HepG2 (cell line): ENCODE measurements at regions not wholly inside any gene's neighbourhood (a gene's known extent, or its start where the extent isn't known, plus 50 kb on each side); places are given as distances from the start of the nearest gene placed in this dataset.

ENCODE experiments used
- CC2D1A ChIP-seq: sonication (generic); formaldehyde crosslinking; IDR thresholded peaks from 2 replicates; pipeline ENCODE4 v1.8.1; 2023; ENCODE audit warnings: mild to moderate bottlenecking, missing genetic modification reagents
- CCDC6 ChIP-seq: sonication (generic); formaldehyde crosslinking; IDR thresholded peaks from 2 replicates; pipeline ENCODE4 v1.8.1; 2022; ENCODE audit warnings: mild to moderate bottlenecking, missing genetic modification reagents, moderate library complexity
- FIP1L1 ChIP-seq: fragments of 200-400 bp; formaldehyde crosslinking; IDR thresholded peaks from 2 replicates; pipeline ENCODE4 v1.6.1; 2018; ENCODE audit warnings: low read depth, mild to moderate bottlenecking, low read length, moderate library complexity, borderline replicate concordance; ENCODE audit not compliant: insufficient read depth
- FOXK1 ChIP-seq: sonication (generic); formaldehyde crosslinking; IDR thresholded peaks from 2 replicates; pipeline ENCODE4 v1.4.0; 2020; ENCODE audit warnings: low read depth, missing genetic modification reagents, borderline replicate concordance
- HDAC6 ChIP-seq: fragments of 200-600 bp; sonication (generic); IDR thresholded peaks from 2 replicates; pipeline ENCODE4 v1.7.0; 2017; ENCODE audit warnings: mild to moderate bottlenecking, antibody characterized with exemption, low read length, low read depth
- IKZF4 ChIP-seq: sonication (generic); formaldehyde crosslinking; IDR thresholded peaks from 2 replicates; pipeline ENCODE4 v1.5.1; 2020; ENCODE audit warnings: borderline replicate concordance, mild to moderate bottlenecking, low read depth, missing genetic modification reagents; ENCODE audit errors: not compliant biosample characterization
- ISX ChIP-seq: sonication (generic); formaldehyde crosslinking; conservative IDR thresholded peaks from 2 replicates; pipeline ENCODE4 v1.5.0; 2020; ENCODE audit warnings: missing genetic modification reagents
- KDM5A ChIP-seq: fragments of 200-600 bp; sonication (generic); IDR thresholded peaks from 2 replicates; pipeline ENCODE4 v1.7.0; 2018; ENCODE audit warnings: antibody characterized with exemption, mild to moderate bottlenecking, low read length, borderline replicate concordance
- KDM6A ChIP-seq: IDR thresholded peaks from 2 replicates; pipeline ENCODE4 v1.6.1; 2016; ENCODE audit warnings: low read depth
- TP53 ChIP-seq: sonication (generic); formaldehyde crosslinking; conservative IDR thresholded peaks from 2 replicates; pipeline ENCODE4 v1.4.0; 2020; ENCODE audit warnings: missing genetic modification reagents
- XBP1 ChIP-seq: sonication (generic); formaldehyde crosslinking; IDR thresholded peaks from 2 replicates; pipeline ENCODE4 v1.5.0; 2020; ENCODE audit warnings: missing genetic modification reagents
- YY1 ChIP-seq: IDR thresholded peaks from 2 replicates; pipeline ENCODE4 v1.6.1; 2011; ENCODE audit warnings: low read length, low read depth, moderate library complexity, mild to moderate bottlenecking; ENCODE audit not compliant: insufficient read depth, insufficient replicate concordance
- ZC3H13 ChIP-seq: sonication (generic); formaldehyde crosslinking; IDR thresholded peaks from 2 replicates; pipeline ENCODE4 v1.8.1; 2023; ENCODE audit warnings: mild to moderate bottlenecking, missing genetic modification reagents, moderate library complexity
- ZNF225 ChIP-seq: sonication (generic); formaldehyde crosslinking; IDR thresholded peaks from 2 replicates; pipeline ENCODE4 v1.4.0; 2020; ENCODE audit warnings: mild to moderate bottlenecking, missing genetic modification reagents
- ZNF3 ChIP-seq: IDR thresholded peaks from 2 replicates; pipeline ENCODE4 v1.7.0; 2017; ENCODE audit warnings: inconsistent platforms
- ZNF335 ChIP-seq: sonication (generic); formaldehyde crosslinking; IDR thresholded peaks from 2 replicates; pipeline ENCODE4 v1.4.0; 2020; ENCODE audit warnings: missing genetic modification reagents
- ZNF564 ChIP-seq: sonication (generic); formaldehyde crosslinking; IDR thresholded peaks from 2 replicates; pipeline ENCODE4 v1.8.1; 2023; ENCODE audit warnings: mild to moderate bottlenecking, missing genetic modification reagents
- ZNF670 ChIP-seq: sonication (generic); formaldehyde crosslinking; IDR thresholded peaks from 2 replicates; pipeline ENCODE4 v1.8.0; 2022; ENCODE audit warnings: mild to moderate bottlenecking, missing genetic modification reagents, borderline replicate concordance
- ZNF720 ChIP-seq: sonication (generic); formaldehyde crosslinking; IDR thresholded peaks from 2 replicates; pipeline ENCODE4 v1.4.0; 2020; ENCODE audit warnings: missing genetic modification reagents
- ZNF75D ChIP-seq: sonication (generic); formaldehyde crosslinking; IDR thresholded peaks from 2 replicates; pipeline ENCODE4 v1.8.1; 2023; ENCODE audit warnings: missing genetic modification reagents, mild to moderate bottlenecking, borderline replicate concordance
- ZNF891 ChIP-seq: sonication (generic); formaldehyde crosslinking; IDR thresholded peaks from 2 replicates; pipeline ENCODE4 v1.5.0; 2020; ENCODE audit warnings: mild to moderate bottlenecking, missing genetic modification reagents
- ZSCAN12 ChIP-seq: sonication (generic); formaldehyde crosslinking; IDR thresholded peaks from 2 replicates; pipeline ENCODE4 v1.9.0; 2021; ENCODE audit warnings: mild to moderate bottlenecking, missing genetic modification reagents
- TF ChIP-seq, protein P1 (sequence below): sonication (generic); formaldehyde crosslinking; IDR thresholded peaks from 2 replicates; pipeline ENCODE4 v1.9.0; 2021; ENCODE audit warnings: missing genetic modification reagents, borderline replicate concordance
- TF ChIP-seq, protein P2 (sequence below): sonication (generic); formaldehyde crosslinking; IDR thresholded peaks from 2 replicates; pipeline ENCODE4 v1.8.1; 2022; ENCODE audit warnings: mild to moderate bottlenecking, missing genetic modification reagents
- TF ChIP-seq, protein P3 (sequence below): sonication (generic); formaldehyde crosslinking; IDR thresholded peaks from 2 replicates; pipeline ENCODE4 v1.9.0; 2021; ENCODE audit warnings: missing genetic modification reagents, borderline replicate concordance

DNA sequence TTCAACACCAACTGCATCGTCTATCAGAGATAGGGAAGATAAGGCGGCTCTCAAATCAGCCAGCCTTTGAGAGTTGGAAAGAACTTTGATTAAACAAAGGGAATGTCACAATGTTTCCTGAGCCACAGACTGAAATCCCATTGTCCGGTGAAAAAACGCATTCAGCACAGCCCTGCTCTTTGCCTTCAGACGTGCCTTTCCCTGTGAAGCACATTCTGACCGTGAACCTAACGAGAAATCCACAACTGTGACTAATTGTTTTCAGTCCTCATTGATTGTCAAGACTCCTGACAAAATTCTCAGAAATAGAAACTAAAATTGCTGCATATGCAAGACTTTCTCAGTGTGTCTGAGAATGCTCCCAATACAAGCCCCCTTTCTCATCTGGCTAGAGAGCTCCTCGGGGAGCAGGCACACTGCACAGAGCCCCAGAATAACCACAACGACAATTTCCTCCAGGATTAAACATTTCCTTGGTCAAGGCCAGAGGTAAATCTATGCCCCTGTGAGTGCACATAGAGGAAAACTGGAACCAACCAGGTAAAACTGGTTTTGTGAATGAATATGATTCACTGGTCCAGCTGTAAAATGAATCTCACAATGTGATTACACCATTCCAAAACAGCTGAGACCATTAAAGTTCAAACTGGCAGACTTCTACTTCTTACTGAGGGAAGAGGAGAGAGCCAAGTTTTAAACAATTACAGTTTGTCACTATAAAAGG, 561.9 kb upstream of the ID2 start (continued):
- TF ChIP-seq, protein P1, sequence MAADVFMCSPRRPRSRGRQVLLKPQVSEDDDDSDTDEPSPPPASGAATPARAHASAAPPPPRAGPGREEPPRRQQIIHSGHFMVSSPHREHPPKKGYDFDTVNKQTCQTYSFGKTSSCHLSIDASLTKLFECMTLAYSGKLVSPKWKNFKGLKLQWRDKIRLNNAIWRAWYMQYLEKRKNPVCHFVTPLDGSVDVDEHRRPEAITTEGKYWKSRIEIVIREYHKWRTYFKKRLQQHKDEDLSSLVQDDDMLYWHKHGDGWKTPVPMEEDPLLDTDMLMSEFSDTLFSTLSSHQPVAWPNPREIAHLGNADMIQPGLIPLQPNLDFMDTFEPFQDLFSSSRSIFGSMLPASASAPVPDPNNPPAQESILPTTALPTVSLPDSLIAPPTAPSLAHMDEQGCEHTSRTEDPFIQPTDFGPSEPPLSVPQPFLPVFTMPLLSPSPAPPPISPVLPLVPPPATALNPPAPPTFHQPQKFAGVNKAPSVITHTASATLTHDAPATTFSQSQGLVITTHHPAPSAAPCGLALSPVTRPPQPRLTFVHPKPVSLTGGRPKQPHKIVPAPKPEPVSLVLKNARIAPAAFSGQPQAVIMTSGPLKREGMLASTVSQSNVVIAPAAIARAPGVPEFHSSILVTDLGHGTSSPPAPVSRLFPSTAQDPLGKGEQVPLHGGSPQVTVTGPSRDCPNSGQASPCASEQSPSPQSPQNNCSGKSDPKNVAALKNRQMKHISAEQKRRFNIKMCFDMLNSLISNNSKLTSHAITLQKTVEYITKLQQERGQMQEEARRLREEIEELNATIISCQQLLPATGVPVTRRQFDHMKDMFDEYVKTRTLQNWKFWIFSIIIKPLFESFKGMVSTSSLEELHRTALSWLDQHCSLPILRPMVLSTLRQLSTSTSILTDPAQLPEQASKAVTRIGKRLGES = no peak
- TF ChIP-seq ZNF670 (CRISPR knock-in tag) (no peak), ZNF891 (CRISPR knock-in tag) (no peak), ZC3H13 (no peak), CC2D1A (CRISPR knock-in tag) (no peak), FIP1L1 (no peak), ZNF3 (peak; percentile 23; the same call in 1 of the 2 replicates), TP53 (CRISPR knock-in tag) (no peak), YY1 (no peak), ZNF75D (no peak), HDAC6 (no peak), ZNF225 (CRISPR knock-in tag) (no peak), ZSCAN12 (CRISPR knock-in tag) (0 out of 2 replicates have a peak, but pooled peaks have one; percentile 43), FOXK1 (no peak), ZNF720 (no peak), ZNF335 (CRISPR knock-in tag) (peak; percentile 37; the same call in 1 of the 2 replicates), IKZF4 (CRISPR knock-in tag) (no peak), KDM5A (no peak; the same call in 1 of the 2 replicates), CCDC6 (CRISPR knock-in tag) (0 out of 2 replicates have a peak, but pooled peaks have one; percentile 20), ZNF564 (CRISPR knock-in tag) (0 out of 2 replicates have a peak, but pooled peaks have one; percentile 46), KDM6A (peak; percentile 51; the same call in 1 of the 2 replicates), XBP1 (CRISPR knock-in tag) (no peak), ISX (CRISPR knock-in tag) (no peak)
- TF ChIP-seq, protein P2, sequence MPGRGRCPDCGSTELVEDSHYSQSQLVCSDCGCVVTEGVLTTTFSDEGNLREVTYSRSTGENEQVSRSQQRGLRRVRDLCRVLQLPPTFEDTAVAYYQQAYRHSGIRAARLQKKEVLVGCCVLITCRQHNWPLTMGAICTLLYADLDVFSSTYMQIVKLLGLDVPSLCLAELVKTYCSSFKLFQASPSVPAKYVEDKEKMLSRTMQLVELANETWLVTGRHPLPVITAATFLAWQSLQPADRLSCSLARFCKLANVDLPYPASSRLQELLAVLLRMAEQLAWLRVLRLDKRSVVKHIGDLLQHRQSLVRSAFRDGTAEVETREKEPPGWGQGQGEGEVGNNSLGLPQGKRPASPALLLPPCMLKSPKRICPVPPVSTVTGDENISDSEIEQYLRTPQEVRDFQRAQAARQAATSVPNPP (CRISPR knock-in tag) = 0 out of 2 replicates have a peak, but pooled peaks have one; percentile 42
- TF ChIP-seq, protein P3, sequence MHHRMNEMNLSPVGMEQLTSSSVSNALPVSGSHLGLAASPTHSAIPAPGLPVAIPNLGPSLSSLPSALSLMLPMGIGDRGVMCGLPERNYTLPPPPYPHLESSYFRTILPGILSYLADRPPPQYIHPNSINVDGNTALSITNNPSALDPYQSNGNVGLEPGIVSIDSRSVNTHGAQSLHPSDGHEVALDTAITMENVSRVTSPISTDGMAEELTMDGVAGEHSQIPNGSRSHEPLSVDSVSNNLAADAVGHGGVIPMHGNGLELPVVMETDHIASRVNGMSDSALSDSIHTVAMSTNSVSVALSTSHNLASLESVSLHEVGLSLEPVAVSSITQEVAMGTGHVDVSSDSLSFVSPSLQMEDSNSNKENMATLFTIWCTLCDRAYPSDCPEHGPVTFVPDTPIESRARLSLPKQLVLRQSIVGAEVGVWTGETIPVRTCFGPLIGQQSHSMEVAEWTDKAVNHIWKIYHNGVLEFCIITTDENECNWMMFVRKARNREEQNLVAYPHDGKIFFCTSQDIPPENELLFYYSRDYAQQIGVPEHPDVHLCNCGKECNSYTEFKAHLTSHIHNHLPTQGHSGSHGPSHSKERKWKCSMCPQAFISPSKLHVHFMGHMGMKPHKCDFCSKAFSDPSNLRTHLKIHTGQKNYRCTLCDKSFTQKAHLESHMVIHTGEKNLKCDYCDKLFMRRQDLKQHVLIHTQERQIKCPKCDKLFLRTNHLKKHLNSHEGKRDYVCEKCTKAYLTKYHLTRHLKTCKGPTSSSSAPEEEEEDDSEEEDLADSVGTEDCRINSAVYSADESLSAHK (CRISPR knock-in tag) = no peak
